ENCODE measurements at regions not wholly inside any gene's neighbourhood (a gene's known extent, or its start where the extent isn't known, plus 50 kb on each side); places are given as distances from the start of the nearest gene placed in this dataset.

DNA sequence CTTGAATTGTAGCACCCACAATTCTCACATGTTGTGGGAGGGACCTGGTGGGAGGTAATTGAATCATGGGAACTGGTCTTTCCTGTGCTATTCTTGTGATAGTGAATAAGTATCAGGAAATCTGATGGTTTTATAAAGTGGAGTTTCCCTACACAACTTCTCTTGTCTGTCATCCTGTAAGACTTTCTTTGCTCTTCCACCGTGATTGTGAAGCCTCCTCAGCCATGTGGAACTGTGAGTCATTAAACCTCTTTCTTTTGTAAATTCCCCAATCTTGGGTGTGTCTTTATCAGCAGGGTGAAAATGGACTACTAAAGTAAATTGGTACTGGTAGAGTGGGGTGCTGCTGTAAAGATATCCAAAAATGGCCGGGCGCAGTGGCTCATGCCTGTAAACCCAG lies 215.6 kb downstream of the LIG4 start:
- no peak overlapping the region for H4K8ac ChIP-seq (replicated peaks; ENCODE audit: insufficient read length, low read depth, low read length)
- H2AFZ ChIP-seq (ENCODE audit: low read length), result no peak overlapping the region
- no peak overlapping the region for H3K9ac ChIP-seq (ENCODE audit: extremely low read depth, insufficient read length, low read length)
- H3K79me1 ChIP-seq (ENCODE audit: insufficient read depth, low read depth, low read length, poor library complexity, severe bottlenecking), result no peaks in the 10 kb centered on the region
- Mint-ChIP-seq H3K4me3 (no peak overlapping the region), H3K27me3 (ENCODE audit: low read depth) (no peaks in the 10 kb centered on the region), H3K27ac (no peak overlapping the region), H3K36me3 (ENCODE audit: insufficient read depth in 1 of 3, low read depth in 3 of 3) (peaks cover 0 to 3% (median 2%) of the 10 kb centered on the region in 3 experiments; a peak in 2 of 7 replicates), H3K4me1 (peaks cover 0 to 12% of the 10 kb centered on the region in 2 experiments; a peak in 2 of 4 replicates), H3K9me3 (peaks cover 0 to 6% of the 10 kb centered on the region in 2 experiments; a peak in 1 of 5 replicates)
- no peaks in the 10 kb centered on the region for H3K27me3 ChIP-seq (ENCODE audit: insufficient read depth, low read length)
- H2BK5ac ChIP-seq (ENCODE audit: insufficient read length, low read length), result no peak overlapping the region
- no CpG with 5 or more reads among the region's 3 CpGs for WGBS (ENCODE audit: extremely low coverage, insufficient read length, low lambda C conversion rate)
- H3K9me3 ChIP-seq (ENCODE audit: control insufficient read depth, low read depth, low read length), result no peaks in the 10 kb centered on the region
- no peak for TF ChIP-seq CTCF (conservative IDR thresholded peaks at IDR 0.05)
- H3K14ac ChIP-seq (ENCODE audit: insufficient read depth, low read length), result no peak overlapping the region
- H2BK120ac ChIP-seq (ENCODE audit: low read depth, low read length, poor library complexity, severe bottlenecking), result no peak overlapping the region
- no peaks in the 10 kb centered on the region for H3K23me2 ChIP-seq (ENCODE audit: insufficient read length, low read depth, low read length, poor library complexity, severe bottlenecking)
- H3K4me1 ChIP-seq (ENCODE audit: insufficient read depth, low read length), result no peaks in the 10 kb centered on the region
- H2BK20ac ChIP-seq (ENCODE audit: low read depth, low read length, poor library complexity, severe bottlenecking), result no peak overlapping the region
- no peaks in the 10 kb centered on the region for H3K79me2 ChIP-seq (ENCODE audit: insufficient read depth, low read length)
- no peak for DNase-seq
- H4K20me1 ChIP-seq (ENCODE audit: control insufficient read depth, insufficient read depth, insufficient read length), result no peaks in the 10 kb centered on the region
- no peak overlapping the region for H3K4me2 ChIP-seq (ENCODE audit: insufficient read depth, insufficient read length, low read length)
- no peak overlapping the region for H3K56ac ChIP-seq (ENCODE audit: insufficient read length, low read depth, low read length)
- no peak overlapping the region for H3K4ac ChIP-seq (ENCODE audit: low read depth, low read length)
- H2AK5ac ChIP-seq (ENCODE audit: insufficient read length, low read length), result no peak overlapping the region
- no peak overlapping the region for H2BK12ac ChIP-seq (ENCODE audit: insufficient read length, low read depth, low read length)
- no peak overlapping the region for H2BK15ac ChIP-seq (ENCODE audit: low read depth, low read length)
- no peak overlapping the region for H4K91ac ChIP-seq (ENCODE audit: insufficient read length, low read depth, low read length)
- no peak overlapping the region for H3T11ph ChIP-seq (ENCODE audit: low read length)
- H3K27ac ChIP-seq (ENCODE audit: insufficient read length, low read depth, low read length), result no peak overlapping the region
- no peak overlapping the region for H3K18ac ChIP-seq (ENCODE audit: insufficient read length, low read depth, low read length)
- H4K5ac ChIP-seq (ENCODE audit: insufficient read length, low read depth, low read length), result no peak overlapping the region
- no peak overlapping the region for H3K23ac ChIP-seq (ENCODE audit: insufficient read length, low read depth, low read length)

Measured in H9 (cell line).